ENCODE measurements at regions not wholly inside any gene's neighbourhood (a gene's known extent, or its start where the extent isn't known, plus 50 kb on each side); places are given as distances from the start of the nearest gene placed in this dataset.

- in situ Hi-C loops (cut with MboI), result no loop called here
- no peak overlapping the region for H3K9ac ChIP-seq
- H3K9me2 ChIP-seq (ENCODE audit: insufficient read depth), result no peaks in the 10 kb centered on the region
- no peak overlapping the region for H3K4me3 ChIP-seq
- no peaks in the 10 kb centered on the region for H3K27me3 ChIP-seq (replicated peaks; ENCODE audit: insufficient read depth)
- 0 to 5% methylated on average over 1 of the region's 1 CpG for WGBS, 2 experiments (ENCODE audit: low coverage in 1 of 2, low lambda C conversion rate in 2 of 2, missing lambda C conversion rate in 2 of 2)
- no peak overlapping the region for H2AFZ ChIP-seq
- no peak overlapping the region for H3K4me2 ChIP-seq (ENCODE audit: unreplicated experiment)
- H3K9me3 ChIP-seq (ENCODE audit: low read depth), result no peaks in the 10 kb centered on the region
- no peaks in the 10 kb centered on the region for H3F3A ChIP-seq (ENCODE audit: insufficient read depth)
- no peaks in the 10 kb centered on the region for H4K20me1 ChIP-seq (ENCODE audit: insufficient read depth)
- no peaks in the 10 kb centered on the region for H3K79me2 ChIP-seq (ENCODE audit: insufficient read depth)
- H3K4me1 ChIP-seq (ENCODE audit: insufficient read depth), result no peaks in the 10 kb centered on the region
- no peak for DNase-seq
- H3K36me3 ChIP-seq (ENCODE audit: low read depth), result no peaks in the 10 kb centered on the region
- no peak overlapping the region for H3K27ac ChIP-seq
- TF ChIP-seq EZH2 (IDR thresholded peaks at IDR 0.05; ENCODE audit: insufficient read depth, poor library complexity, severe bottlenecking), result no peak
- TF ChIP-seq EZH2phosphoT487 (IDR thresholded peaks at IDR 0.05; ENCODE audit: insufficient read depth, low read depth), result no peak
Measured at GRCh38 chr10:56606202-56606601, 245.1 kb upstream of the ZWINT start.

GRCh38 chr10:56605051-56605450 is 244.0 kb upstream of the ZWINT start:
- no peaks in the 10 kb centered on the region for H3K9me3 ChIP-seq (ENCODE audit: low read depth)
- DNase-seq, result no peak
- no peak for TF ChIP-seq EZH2 (IDR thresholded peaks at IDR 0.05; ENCODE audit: insufficient read depth, poor library complexity, severe bottlenecking)
- no peak for TF ChIP-seq EZH2phosphoT487 (IDR thresholded peaks at IDR 0.05; ENCODE audit: insufficient read depth, low read depth)
- H3K27ac ChIP-seq, result no peak overlapping the region
- H2AFZ ChIP-seq, result no peak overlapping the region
- H3K9me2 ChIP-seq (ENCODE audit: insufficient read depth), result no peaks in the 10 kb centered on the region
- H3F3A ChIP-seq (ENCODE audit: insufficient read depth), result no peaks in the 10 kb centered on the region
- H4K20me1 ChIP-seq (ENCODE audit: insufficient read depth), result no peaks in the 10 kb centered on the region
- no peaks in the 10 kb centered on the region for H3K36me3 ChIP-seq (ENCODE audit: low read depth)
- 2 to 4% methylated on average over 8 of the region's 8 CpGs for WGBS, 2 experiments (ENCODE audit: low coverage in 1 of 2, low lambda C conversion rate in 2 of 2, missing lambda C conversion rate in 2 of 2)
- no peak overlapping the region for H3K4me3 ChIP-seq
- no peak overlapping the region for H3K9ac ChIP-seq
- no peak overlapping the region for H3K4me2 ChIP-seq (ENCODE audit: unreplicated experiment)
- in situ Hi-C loops (cut with MboI), result no loop called here
- H3K27me3 ChIP-seq (replicated peaks; ENCODE audit: insufficient read depth), result no peaks in the 10 kb centered on the region
- no peaks in the 10 kb centered on the region for H3K4me1 ChIP-seq (ENCODE audit: insufficient read depth)
- no peaks in the 10 kb centered on the region for H3K79me2 ChIP-seq (ENCODE audit: insufficient read depth)

- H3K27me3 ChIP-seq (replicated peaks; ENCODE audit: insufficient read depth), result no peaks in the 10 kb centered on the region
Measured at GRCh38 chr10:56604624-56605023, 243.6 kb upstream of the ZWINT start.

GRCh38 chr10:56599201-56599600 is 238.1 kb upstream of the ZWINT start:
- in situ Hi-C loops (cut with MboI), result no loop called here
- no peaks in the 10 kb centered on the region for H4K20me1 ChIP-seq (ENCODE audit: insufficient read depth)
- H3K27me3 ChIP-seq (replicated peaks; ENCODE audit: insufficient read depth), result no peaks in the 10 kb centered on the region
- no peak overlapping the region for H3K4me3 ChIP-seq
- no peak for DNase-seq
- no peak overlapping the region for H3K27ac ChIP-seq
- WGBS, 2 experiments (ENCODE audit: low coverage in 1 of 2, low lambda C conversion rate in 2 of 2, missing lambda C conversion rate in 2 of 2), result 4 to 6% methylated on average over 2 of the region's 2 CpGs
- H3K9ac ChIP-seq, result no peak overlapping the region
- no peaks in the 10 kb centered on the region for H3K4me1 ChIP-seq (ENCODE audit: insufficient read depth)
- H3F3A ChIP-seq (ENCODE audit: insufficient read depth), result no peaks in the 10 kb centered on the region
- no peak for TF ChIP-seq EZH2 (IDR thresholded peaks at IDR 0.05; ENCODE audit: insufficient read depth, poor library complexity, severe bottlenecking)
- TF ChIP-seq EZH2phosphoT487 (IDR thresholded peaks at IDR 0.05; ENCODE audit: insufficient read depth, low read depth), result no peak
- H3K36me3 ChIP-seq (ENCODE audit: low read depth), result no peaks in the 10 kb centered on the region
- no peaks in the 10 kb centered on the region for H3K79me2 ChIP-seq (ENCODE audit: insufficient read depth)
- no peak overlapping the region for H3K4me2 ChIP-seq (ENCODE audit: unreplicated experiment)
- H2AFZ ChIP-seq, result no peak overlapping the region
- no peaks in the 10 kb centered on the region for H3K9me3 ChIP-seq (ENCODE audit: low read depth)
- H3K9me2 ChIP-seq (ENCODE audit: insufficient read depth), result no peaks in the 10 kb centered on the region

More at GRCh38 chr10:56604624-56605023, 243.6 kb upstream of the ZWINT start:
- Histone ChIP-seq H3K79me2 (ENCODE audit: insufficient read depth) (no peaks in the 10 kb centered on the region), H3K4me1 (ENCODE audit: insufficient read depth) (no peaks in the 10 kb centered on the region), H3K27ac (no peak overlapping the region), H4K20me1 (ENCODE audit: insufficient read depth) (no peaks in the 10 kb centered on the region), H3K9ac (no peak overlapping the region), H3K9me2 (ENCODE audit: insufficient read depth) (no peaks in the 10 kb centered on the region), H3K4me2 (ENCODE audit: unreplicated experiment) (no peak overlapping the region), H3F3A (ENCODE audit: insufficient read depth) (no peaks in the 10 kb centered on the region), H2AFZ (no peak overlapping the region), H3K9me3 (ENCODE audit: low read depth) (no peaks in the 10 kb centered on the region), H3K36me3 (ENCODE audit: low read depth) (no peaks in the 10 kb centered on the region), H3K4me3 (no peak overlapping the region)
- TF ChIP-seq EZH2 (IDR thresholded peaks at IDR 0.05; ENCODE audit: insufficient read depth, poor library complexity, severe bottlenecking) (no peak), EZH2phosphoT487 (IDR thresholded peaks at IDR 0.05; ENCODE audit: insufficient read depth, low read depth) (no peak)
- 24 to 25% methylated on average over 10 to 12 of the region's 12 CpGs for WGBS, 2 experiments (ENCODE audit: low coverage in 1 of 2, low lambda C conversion rate in 2 of 2, missing lambda C conversion rate in 2 of 2)
- in situ Hi-C loops (cut with MboI), result no loop called here
- DNase-seq, result no peak

- no peaks in the 10 kb centered on the region for H3K36me3 ChIP-seq (ENCODE audit: low read depth)
- no peaks in the 10 kb centered on the region for H3K9me2 ChIP-seq (ENCODE audit: insufficient read depth)
- in situ Hi-C loops (cut with MboI), result no loop called here
- DNase-seq, result no peak
- no peaks in the 10 kb centered on the region for H3K79me2 ChIP-seq (ENCODE audit: insufficient read depth)
- no peak for TF ChIP-seq EZH2phosphoT487 (IDR thresholded peaks at IDR 0.05; ENCODE audit: insufficient read depth, low read depth)
- no peak for TF ChIP-seq EZH2 (IDR thresholded peaks at IDR 0.05; ENCODE audit: insufficient read depth, poor library complexity, severe bottlenecking)
- no peaks in the 10 kb centered on the region for H3K9me3 ChIP-seq (ENCODE audit: low read depth)
- no peak overlapping the region for H3K4me2 ChIP-seq (ENCODE audit: unreplicated experiment)
- no peaks in the 10 kb centered on the region for H4K20me1 ChIP-seq (ENCODE audit: insufficient read depth)
- H2AFZ ChIP-seq, result no peak overlapping the region
- H3F3A ChIP-seq (ENCODE audit: insufficient read depth), result no peaks in the 10 kb centered on the region
- H3K4me3 ChIP-seq, result no peak overlapping the region
- H3K4me1 ChIP-seq (ENCODE audit: insufficient read depth), result no peaks in the 10 kb centered on the region
- no peaks in the 10 kb centered on the region for H3K27me3 ChIP-seq (replicated peaks; ENCODE audit: insufficient read depth)
- no peak overlapping the region for H3K27ac ChIP-seq
- WGBS, 2 experiments (ENCODE audit: low coverage in 1 of 2, low lambda C conversion rate in 2 of 2, missing lambda C conversion rate in 2 of 2), result 4 to 7% methylated on average over 4 of the region's 4 CpGs
- H3K9ac ChIP-seq, result no peak overlapping the region
Measured at GRCh38 chr10:56596257-56596656, 235.2 kb upstream of the ZWINT start.
